SK-N-SH treated with all-trans-retinoic acid at 6 μM for 48 hours (cell line): ENCODE measurements at regions not wholly inside any gene's neighbourhood (a gene's known extent, or its start where the extent isn't known, plus 50 kb on each side); places are given as distances from the start of the nearest gene placed in this dataset.

Experiments used
- ATAC-seq: fragments of 200-7000 bp; cut with Tn5 transposase; 3 replicates; pipeline ENCODE4 v1.9.1; 2020; ENCODE audit warnings: mild to moderate bottlenecking, moderate library complexity
- ARNTL ChIP-seq: fragments of 450-650 bp; formaldehyde crosslinking; IDR thresholded peaks from 2 replicates; pipeline ENCODE4 v1.5.0; 2020; ENCODE audit warnings: low read depth, mild to moderate bottlenecking, moderate library complexity, borderline replicate concordance
- BACH2 ChIP-seq: fragments of 250-450 bp; sonication (Bioruptor Pico); IDR thresholded peaks from 2 replicates; pipeline ENCODE4 v1.9.0; 2021; ENCODE audit warnings: mild to moderate bottlenecking, borderline replicate concordance
- CREB5 ChIP-seq: fragments of 250-450 bp; sonication (Bioruptor Pico); IDR thresholded peaks from 2 replicates; pipeline ENCODE4 v1.5.1; 2020; ENCODE audit warnings: low read depth, mild to moderate bottlenecking, moderate library complexity
- CSDC2 ChIP-seq: fragments of 250-450 bp; sonication (Bioruptor Pico); IDR thresholded peaks from 2 replicates; pipeline ENCODE4 v1.5.0; 2020; ENCODE audit warnings: mild to moderate bottlenecking, moderate library complexity
- ESRRG ChIP-seq: fragments of 250-450 bp; sonication (Bioruptor Pico); IDR thresholded peaks from 2 replicates; pipeline ENCODE4 v1.6.1; 2021; ENCODE audit warnings: mild to moderate bottlenecking
- GLIS3 ChIP-seq: fragments of 250-450 bp; sonication (Bioruptor Pico); IDR thresholded peaks from 2 replicates; pipeline ENCODE4 v1.5.0; 2020; ENCODE audit warnings: mild to moderate bottlenecking, moderate library complexity
- ISL1 ChIP-seq: fragments of 250-450 bp; sonication (Bioruptor Pico); IDR thresholded peaks from 2 replicates; pipeline ENCODE4 v2.1.2; 2022; ENCODE audit warnings: mild to moderate bottlenecking, moderate library complexity
- PATZ1 ChIP-seq: fragments of 250-450 bp; sonication (Bioruptor Pico); IDR thresholded peaks from 2 replicates; pipeline ENCODE4 v1.8.0; 2020; ENCODE audit warnings: mild to moderate bottlenecking, moderate library complexity, borderline replicate concordance
- POU6F1 ChIP-seq: fragments of 250-450 bp; sonication (Bioruptor Pico); IDR thresholded peaks from 2 replicates; pipeline ENCODE4 v1.8.0; 2021; ENCODE audit warnings: low read depth, mild to moderate bottlenecking, moderate library complexity, borderline replicate concordance
- PPARA ChIP-seq: fragments of 250-450 bp; sonication (Bioruptor Pico); IDR thresholded peaks from 2 replicates; pipeline ENCODE4 v1.5.0; 2020; ENCODE audit warnings: mild to moderate bottlenecking, borderline replicate concordance
- RARB ChIP-seq: fragments of 250-450 bp; sonication (Bioruptor Pico); IDR thresholded peaks from 2 replicates; pipeline ENCODE4 v1.8.0; 2021; ENCODE audit warnings: mild to moderate bottlenecking, moderate library complexity
- SNAI2 ChIP-seq: fragments of 250-450 bp; sonication (Bioruptor Pico); IDR thresholded peaks from 2 replicates; pipeline ENCODE4 v1.5.0; 2020; ENCODE audit warnings: mild to moderate bottlenecking, moderate library complexity
- TCF4 ChIP-seq: fragments of 250-450 bp; sonication (Bioruptor Pico); IDR thresholded peaks from 2 replicates; pipeline ENCODE4 v1.8.0; 2021; ENCODE audit warnings: mild to moderate bottlenecking, moderate library complexity, borderline replicate concordance
- TSHZ2 ChIP-seq: fragments of 250-450 bp; sonication (Bioruptor Pico); IDR thresholded peaks from 2 replicates; pipeline ENCODE4 v1.5.0; 2020; ENCODE audit warnings: mild to moderate bottlenecking, moderate library complexity
- ZC3H10 ChIP-seq: fragments of 250-450 bp; sonication (Bioruptor Pico); IDR thresholded peaks from 2 replicates; pipeline ENCODE4 v1.5.1; 2021; ENCODE audit warnings: mild to moderate bottlenecking, moderate library complexity
- ZFP3 ChIP-seq: fragments of 250-450 bp; sonication (Bioruptor Pico); IDR thresholded peaks from 2 replicates; pipeline ENCODE4 v1.5.0; 2020; ENCODE audit warnings: mild to moderate bottlenecking, moderate library complexity
- ZFP30 ChIP-seq: fragments of 450-650 bp; formaldehyde crosslinking; IDR thresholded peaks from 2 replicates; pipeline ENCODE4 v1.5.0; 2022; ENCODE audit warnings: mild to moderate bottlenecking, moderate library complexity
- ZNF565 ChIP-seq: fragments of 450-650 bp; formaldehyde crosslinking; conservative IDR thresholded peaks from 2 replicates; pipeline ENCODE4 v1.5.0; 2020; ENCODE audit warnings: low read depth, mild to moderate bottlenecking, moderate library complexity
- ZNF70 ChIP-seq: fragments of 450-650 bp; formaldehyde crosslinking; IDR thresholded peaks from 2 replicates; pipeline ENCODE4 v1.5.0; 2020; ENCODE audit warnings: mild to moderate bottlenecking, moderate library complexity
- ZNF8 ChIP-seq: fragments of 450-650 bp; formaldehyde crosslinking; IDR thresholded peaks from 2 replicates; pipeline ENCODE4 v1.5.0; 2020; ENCODE audit warnings: mild to moderate bottlenecking, moderate library complexity

GRCh38 chr19:28003543-28003942 lies 1209.4 kb downstream of the UQCRFS1 start (continued):
- TF ChIP-seq TSHZ2: no peak
- no peak for TF ChIP-seq ISL1 (CRISPR knock-in tag)

- TF ChIP-seq CSDC2: no peak
- TF ChIP-seq RARB (CRISPR knock-in tag): no peak
- TF ChIP-seq SNAI2 (CRISPR knock-in tag): no peak
- no peak for TF ChIP-seq ZFP30
- TF ChIP-seq ZC3H10: no peak
- no peak for TF ChIP-seq CREB5 (CRISPR knock-in tag)
- no peak for TF ChIP-seq ZNF70 (CRISPR knock-in tag)
- TF ChIP-seq GLIS3: no peak
- no peak for TF ChIP-seq BACH2
- no peak for TF ChIP-seq ZFP3 (CRISPR knock-in tag)
- TF ChIP-seq PATZ1 (CRISPR knock-in tag): no peak
- TF ChIP-seq ESRRG: no peak
- TF ChIP-seq ZNF8 (CRISPR knock-in tag): no peak
- TF ChIP-seq ISL1 (CRISPR knock-in tag): no peak
- no peak for TF ChIP-seq TSHZ2
- no peak for TF ChIP-seq ZNF565 (CRISPR knock-in tag)
- TF ChIP-seq ARNTL (CRISPR knock-in tag): no peak
- ATAC-seq: no peak
Measured at GRCh38 chr19:27997069-27997468, 1215.9 kb downstream of the UQCRFS1 start.

GRCh38 chr19:27993619-27994570 lies 1219.1 kb downstream of the UQCRFS1 start:
- no peak for TF ChIP-seq ZC3H10
- TF ChIP-seq SNAI2 (CRISPR knock-in tag): no peak
- no peak for TF ChIP-seq ISL1 (CRISPR knock-in tag)
- TF ChIP-seq BACH2: no peak
- no peak for TF ChIP-seq PPARA (CRISPR knock-in tag)
- TF ChIP-seq ZFP30: no peak
- TF ChIP-seq PATZ1 (CRISPR knock-in tag): no peak
- TF ChIP-seq ESRRG: no peak
- TF ChIP-seq POU6F1 (CRISPR knock-in tag): no peak
- no peak for TF ChIP-seq RARB (CRISPR knock-in tag)
- TF ChIP-seq ARNTL (CRISPR knock-in tag): no peak
- TF ChIP-seq ZNF70 (CRISPR knock-in tag): no peak
- no peak for TF ChIP-seq ZFP3 (CRISPR knock-in tag)
- no peak for TF ChIP-seq TCF4 (CRISPR knock-in tag)
- TF ChIP-seq GLIS3: no peak
- no peak for TF ChIP-seq ZNF8 (CRISPR knock-in tag)
- no peak for TF ChIP-seq CREB5 (CRISPR knock-in tag)
- TF ChIP-seq, all 23 proteins: peak for 0
- no peak for ATAC-seq
